Esophagus squamous epithelium (tissue), 5 donors: ENCODE measurements at regions not wholly inside any gene's neighbourhood (a gene's known extent, or its start where the extent isn't known, plus 50 kb on each side); places are given as distances from the start of the nearest gene placed in this dataset.

Source experiments
- DNase-seq: peaks from one replicate; lab custom pipeline; 2025; lab: John Stamatoyannopoulos, UW
- H3K27ac ChIP-seq, 4 donors: fragments of 200-600 bp; sonication (generic); one replicate each; pipeline ENCODE4 v1.5.1; 2016 to 2019; ENCODE audit warnings: mild to moderate bottlenecking in 1 of 4
- H3K27me3 ChIP-seq, 4 donors: fragments of 200-600 bp; sonication (generic); 1 replicate in 3 of 4; 2 replicates in 1 of 4; pipeline versions ENCODE4 v1.5.1 to v1.6.0; 2017 to 2021; ENCODE audit warnings: antibody characterized with exemption in 1 of 4
- H3K36me3 ChIP-seq, 3 donors: fragments of 200-600 bp; sonication (generic); one replicate each; pipeline ENCODE4 v1.5.1; 2016 to 2019
- H3K4me1 ChIP-seq, 3 donors: fragments of 200-600 bp; sonication (generic); one replicate each; pipeline ENCODE4 v1.5.1; 2017 to 2019
- H3K4me3 ChIP-seq, 4 donors: fragments of 200-600 bp; sonication (generic); 1 replicate in 3 of 4; 2 replicates in 1 of 4; pipeline ENCODE4 v1.5.1; 2016 to 2019; ENCODE audit warnings: mild to moderate bottlenecking in 2 of 4, moderate library complexity in 1 of 4
- H3K9me3 ChIP-seq, 3 donors: fragments of 200-600 bp; sonication (generic); one replicate each; pipeline ENCODE4 v1.5.1; 2016 to 2019
- POLR2A ChIP-seq, 4 donors: fragments of 450-650 bp; IDR thresholded peaks; one replicate each; pipeline ENCODE4 v1.6.1; 2017; ENCODE audit warnings: antibody characterized with exemption in 4 of 4, mild to moderate bottlenecking in 4 of 4, moderate library complexity in 3 of 4
- WGBS, 2 donors: methylation state at CpG; one replicate each; pipeline ENCODE4 v1.1.5; 2018; 5-methylcytosine and 5-hydroxymethylcytosine counted together
- intact Hi-C: fragments of 100-400 bp; cut with DNase I; formaldehyde crosslinking; loops from one replicate; pipeline ENCODE4 v1.15.0; 2022
- TF ChIP-seq, protein P1 (sequence below), 6 experiments: fragments of 450-650 bp in 4 of 6; fragments of 200-600 bp in 2 of 6; sonication (generic) in 2 of 6; IDR thresholded peaks; one replicate each; pipeline ENCODE4 v1.5.1; 2016 to 2019; ENCODE audit warnings: antibody characterized with exemption in 6 of 6, mild to moderate bottlenecking in 4 of 6, moderate library complexity in 4 of 6
- donor health status: DM: yes; HTN: yes; CAD: no.

DNA sequence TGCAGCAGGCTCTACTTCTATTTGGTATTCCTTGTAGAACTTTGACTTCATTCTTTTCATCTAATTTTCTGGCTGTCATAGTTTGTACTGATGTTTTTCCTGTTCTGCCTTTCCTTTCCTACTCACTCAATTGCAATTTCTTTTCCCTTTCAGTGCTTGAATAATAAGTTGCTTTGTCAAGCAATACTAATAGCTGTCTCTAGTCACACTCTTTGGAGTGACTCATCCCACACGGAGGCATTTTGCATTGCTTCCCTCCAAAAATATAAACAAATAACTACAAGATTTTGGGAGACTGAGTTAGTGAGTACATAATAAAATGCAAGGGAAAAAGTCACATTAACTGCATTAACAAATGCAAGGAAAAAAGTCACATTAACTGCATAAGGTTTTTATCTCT is 465.9 kb downstream of the CDH9 start:
- intact Hi-C loops = no loop called here

DNA sequence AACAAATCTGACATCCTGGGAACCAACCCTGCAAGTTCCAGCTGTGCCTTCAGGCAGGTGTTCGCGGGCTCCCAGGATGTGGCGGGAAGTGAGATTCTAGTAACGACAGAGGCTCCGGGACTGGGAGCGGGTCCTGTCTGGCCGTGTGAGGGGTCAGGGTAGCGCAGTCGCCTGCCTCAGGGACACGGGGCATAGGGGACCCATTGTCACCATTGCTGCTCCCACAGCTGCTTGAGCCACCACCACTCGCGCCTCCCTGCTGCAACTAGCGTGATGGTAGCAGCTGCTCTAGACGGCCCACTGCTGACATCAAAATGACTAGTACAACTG is 468.5 kb downstream of the CDH9 start:
- Histone ChIP-seq H3K4me1 (no peaks in the 10 kb centered on the region), H3K9me3 (peaks cover 0 to 27% (median 10%) of the 10 kb centered on the region in 3 donors), H3K27me3 (no peaks in the 10 kb centered on the region), H3K36me3 (no peaks in the 10 kb centered on the region), H3K27ac (no peak overlapping the region), H3K4me3 (no peak overlapping the region)
- TF ChIP-seq POLR2A (IDR thresholded peaks at IDR 0.05) = no peak
- TF ChIP-seq, protein P1, sequence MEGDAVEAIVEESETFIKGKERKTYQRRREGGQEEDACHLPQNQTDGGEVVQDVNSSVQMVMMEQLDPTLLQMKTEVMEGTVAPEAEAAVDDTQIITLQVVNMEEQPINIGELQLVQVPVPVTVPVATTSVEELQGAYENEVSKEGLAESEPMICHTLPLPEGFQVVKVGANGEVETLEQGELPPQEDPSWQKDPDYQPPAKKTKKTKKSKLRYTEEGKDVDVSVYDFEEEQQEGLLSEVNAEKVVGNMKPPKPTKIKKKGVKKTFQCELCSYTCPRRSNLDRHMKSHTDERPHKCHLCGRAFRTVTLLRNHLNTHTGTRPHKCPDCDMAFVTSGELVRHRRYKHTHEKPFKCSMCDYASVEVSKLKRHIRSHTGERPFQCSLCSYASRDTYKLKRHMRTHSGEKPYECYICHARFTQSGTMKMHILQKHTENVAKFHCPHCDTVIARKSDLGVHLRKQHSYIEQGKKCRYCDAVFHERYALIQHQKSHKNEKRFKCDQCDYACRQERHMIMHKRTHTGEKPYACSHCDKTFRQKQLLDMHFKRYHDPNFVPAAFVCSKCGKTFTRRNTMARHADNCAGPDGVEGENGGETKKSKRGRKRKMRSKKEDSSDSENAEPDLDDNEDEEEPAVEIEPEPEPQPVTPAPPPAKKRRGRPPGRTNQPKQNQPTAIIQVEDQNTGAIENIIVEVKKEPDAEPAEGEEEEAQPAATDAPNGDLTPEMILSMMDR (IDR thresholded peaks at IDR 0.05) = no peak
- DNase-seq = no peak
- WGBS, 2 donors = 71 to 96% methylated on average over 5 to 10 of the region's 14 CpGs
- intact Hi-C loops = no loop called here

More for the DNA sequence above, 465.9 kb downstream of the CDH9 start:
- Histone ChIP-seq H3K9me3 (peaks cover 0 to 21% (median 10%) of the 10 kb centered on the region in 3 donors), H3K27ac (no peak overlapping the region), H3K27me3 (no peaks in the 10 kb centered on the region), H3K36me3 (no peaks in the 10 kb centered on the region), H3K4me3 (no peak overlapping the region), H3K4me1 (no peaks in the 10 kb centered on the region)
- 50% methylated on average over 1 of the region's 1 CpG for WGBS, 2 donors
- TF ChIP-seq, protein P1 (IDR thresholded peaks at IDR 0.05) = no peak
- TF ChIP-seq POLR2A (IDR thresholded peaks at IDR 0.05) = no peak
- no peak for DNase-seq

DNA sequence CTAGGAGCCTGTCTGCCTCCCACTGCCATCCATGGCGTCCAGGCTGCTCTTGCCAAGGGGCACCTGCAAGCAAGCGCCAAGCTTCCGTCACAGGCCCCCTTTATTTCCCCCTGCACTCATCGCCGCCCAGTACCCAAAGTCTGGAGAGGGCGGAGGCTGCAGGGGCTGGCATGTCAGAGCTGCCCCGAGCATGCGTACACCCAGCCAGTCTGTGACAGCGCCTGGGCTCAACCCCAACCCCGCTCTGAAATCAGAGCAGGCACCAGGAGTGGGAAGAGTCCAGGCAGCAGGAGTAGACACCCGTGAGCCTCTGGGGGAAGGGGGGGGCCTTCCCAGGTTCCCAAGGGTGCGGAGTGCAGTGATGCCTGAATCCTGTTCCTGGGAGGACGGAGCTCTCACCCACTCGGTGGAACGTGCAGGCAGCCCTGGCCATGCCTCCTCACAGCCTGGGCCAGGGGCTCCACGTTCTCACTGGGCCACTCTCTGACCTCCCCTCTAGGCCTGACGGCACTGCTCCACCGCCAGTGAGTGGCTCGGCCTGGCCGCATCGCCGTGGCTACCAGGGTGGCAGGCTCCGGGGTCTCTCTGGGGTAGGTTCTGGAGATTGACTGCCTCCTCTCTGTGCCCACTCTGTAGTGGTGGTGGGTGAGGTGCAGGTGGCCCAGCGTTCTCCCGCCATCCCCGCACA is 469.0 kb downstream of the CDH9 start:
- no peak for DNase-seq
- Histone ChIP-seq H3K4me3 (no peak overlapping the region), H3K36me3 (no peaks in the 10 kb centered on the region), H3K4me1 (no peaks in the 10 kb centered on the region), H3K27me3 (no peaks in the 10 kb centered on the region), H3K27ac (no peak overlapping the region), H3K9me3 (peaks cover 0 to 27% (median 10%) of the 10 kb centered on the region in 3 donors)
- TF ChIP-seq, protein P1 (IDR thresholded peaks at IDR 0.05) = no peak
- no peak for TF ChIP-seq POLR2A (IDR thresholded peaks at IDR 0.05)
- 71 to 93% methylated on average over 3 to 4 of the region's 26 CpGs for WGBS, 2 donors
- intact Hi-C loops = no loop called here

DNA sequence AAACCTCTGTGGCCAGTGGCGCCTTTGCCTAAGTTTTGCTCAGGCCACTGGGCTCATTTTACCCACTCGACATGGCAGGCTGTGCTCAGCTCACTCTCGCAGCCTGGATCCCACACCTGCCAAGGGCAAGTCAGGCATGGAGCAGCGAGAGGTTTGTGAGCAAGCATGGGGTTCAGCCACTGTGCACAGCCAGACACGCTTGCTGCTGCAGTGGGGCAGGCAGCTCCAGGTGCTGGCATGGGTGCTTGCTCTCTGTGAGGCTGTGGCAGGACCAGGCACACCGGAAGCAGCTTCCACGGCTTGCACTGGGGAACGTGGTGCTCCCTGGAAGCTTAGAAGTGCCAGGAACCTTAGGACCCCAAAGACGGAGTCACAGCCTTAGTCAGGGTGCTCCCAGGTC is 470.1 kb downstream of the CDH9 start:
- intact Hi-C loops = no loop called here
- H3K4me1 ChIP-seq = no peaks in the 10 kb centered on the region
- H3K4me3 ChIP-seq = no peak overlapping the region
- peaks cover 0 to 27% (median 10%) of the 10 kb centered on the region in 3 donors for H3K9me3 ChIP-seq
- no peak for DNase-seq
- H3K27me3 ChIP-seq = no peaks in the 10 kb centered on the region
- WGBS, 2 donors = 60 to 71% methylated on average over 1 of the region's 9 CpGs
- no peak for TF ChIP-seq POLR2A (IDR thresholded peaks at IDR 0.05)
- TF ChIP-seq, protein P1 (IDR thresholded peaks at IDR 0.05) = no peak
- H3K36me3 ChIP-seq = no peaks in the 10 kb centered on the region
- H3K27ac ChIP-seq = no peak overlapping the region

DNA sequence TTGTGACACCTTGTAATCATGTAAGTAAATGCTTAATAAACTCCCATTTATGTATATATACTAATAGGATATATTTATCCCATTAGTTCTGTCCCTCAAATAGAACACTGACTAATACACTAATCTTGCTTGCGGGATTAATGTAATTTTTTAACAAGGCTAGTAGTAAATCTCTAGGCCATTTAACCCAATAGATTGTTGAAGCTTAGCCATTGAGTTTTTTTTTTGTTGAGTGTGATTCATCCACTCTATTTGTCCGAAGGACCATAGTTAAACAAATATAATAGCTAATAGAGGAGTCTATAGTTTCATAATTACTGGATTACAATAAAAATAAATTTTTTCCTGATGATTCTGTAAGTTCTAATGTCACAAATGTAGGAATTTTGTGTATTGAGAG is 474.4 kb downstream of the CDH9 start:
- TF ChIP-seq POLR2A (IDR thresholded peaks at IDR 0.05) = no peak
- TF ChIP-seq, protein P1 (IDR thresholded peaks at IDR 0.05) = no peak
- H3K9me3 ChIP-seq = peaks cover 0 to 15% (median 3%) of the 10 kb centered on the region in 3 donors
- 79 to 80% methylated on average over 2 of the region's 2 CpGs for WGBS, 2 donors

More for the DNA sequence above, 474.4 kb downstream of the CDH9 start:
- DNase-seq = no peak
- Histone ChIP-seq H3K27me3 (no peaks in the 10 kb centered on the region), H3K4me3 (no peak overlapping the region), H3K27ac (no peak overlapping the region), H3K4me1 (no peaks in the 10 kb centered on the region), H3K36me3 (no peaks in the 10 kb centered on the region)
- intact Hi-C loops = no loop called here
